RWPE1 (cell line): ENCODE measurements at regions not wholly inside any gene's neighbourhood (a gene's known extent, or its start where the extent isn't known, plus 50 kb on each side); places are given as distances from the start of the nearest gene placed in this dataset.
A peak's percentile ranks its signal among the peaks of the same experiment; 100 is the strongest.

Source experiments
- CTCF ChIA-PET: fragments of 350-600 bp; sonication (Branson Sonifier 250); formaldehyde crosslinking; extraction: SDS; loops from one replicate; lab custom pipeline; 2021; lab: Yijun Ruan, JAX
- POLR2A ChIA-PET: fragments of 400-600 bp; formaldehyde crosslinking; extraction: SDS; loops from one replicate; lab custom pipeline; 2020; ENCODE audit warnings: antibody characterized with exemption; ENCODE audit not compliant: low non-redundant PET; lab: Yijun Ruan, JAX
- DNase-seq: peaks from one replicate; pipeline ENCODE4 v3.0.0; 2012; ENCODE audit warnings: low spot score
- H3K27ac ChIP-seq: fragments of 450-650 bp; 2 replicates; pipeline ENCODE4 v1.5.1; 2017
- TF ChIP-seq, protein P1 (sequence below): fragments of 450-650 bp; conservative IDR thresholded peaks from 2 replicates; pipeline ENCODE4 v1.5.1; 2017; ENCODE audit warnings: low read depth, mild to moderate bottlenecking

DNA sequence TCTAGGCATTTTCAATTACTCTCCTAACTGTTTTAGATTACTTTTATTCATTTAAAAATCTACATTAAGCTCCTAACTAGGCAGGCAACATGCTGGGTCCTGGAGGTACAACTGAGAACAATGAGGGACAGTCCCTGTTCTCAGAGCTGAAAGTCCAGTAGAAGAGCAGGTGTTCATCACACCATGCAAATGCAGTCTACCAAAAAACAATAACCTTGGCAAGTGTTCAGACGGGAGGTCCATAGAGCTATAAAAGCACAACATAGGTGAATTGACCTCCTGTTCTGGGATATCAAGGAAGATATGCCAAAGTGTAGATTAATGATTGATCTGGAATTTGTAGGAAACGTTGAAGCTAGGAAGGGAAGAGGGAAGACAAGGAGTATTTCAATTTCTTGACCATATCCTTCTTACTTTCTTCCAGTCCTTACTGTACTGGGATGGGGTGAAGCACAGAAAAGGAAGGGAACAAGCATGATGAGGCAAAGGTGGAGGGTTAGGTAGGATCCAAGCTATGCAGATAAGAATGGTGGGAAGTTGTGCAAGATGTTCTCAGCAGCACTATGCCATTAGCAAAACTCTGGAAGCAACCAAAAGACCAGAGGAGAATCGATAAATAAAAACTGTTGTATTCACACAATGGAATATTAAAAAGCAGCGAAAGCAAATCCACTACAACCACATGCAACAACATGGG, 485.7 kb upstream of the JARID2 start:
- POLR2A ChIA-PET = no interaction called here
- no peak overlapping the region for H3K27ac ChIP-seq
- DNase-seq = no peak
- TF ChIP-seq, protein P1, sequence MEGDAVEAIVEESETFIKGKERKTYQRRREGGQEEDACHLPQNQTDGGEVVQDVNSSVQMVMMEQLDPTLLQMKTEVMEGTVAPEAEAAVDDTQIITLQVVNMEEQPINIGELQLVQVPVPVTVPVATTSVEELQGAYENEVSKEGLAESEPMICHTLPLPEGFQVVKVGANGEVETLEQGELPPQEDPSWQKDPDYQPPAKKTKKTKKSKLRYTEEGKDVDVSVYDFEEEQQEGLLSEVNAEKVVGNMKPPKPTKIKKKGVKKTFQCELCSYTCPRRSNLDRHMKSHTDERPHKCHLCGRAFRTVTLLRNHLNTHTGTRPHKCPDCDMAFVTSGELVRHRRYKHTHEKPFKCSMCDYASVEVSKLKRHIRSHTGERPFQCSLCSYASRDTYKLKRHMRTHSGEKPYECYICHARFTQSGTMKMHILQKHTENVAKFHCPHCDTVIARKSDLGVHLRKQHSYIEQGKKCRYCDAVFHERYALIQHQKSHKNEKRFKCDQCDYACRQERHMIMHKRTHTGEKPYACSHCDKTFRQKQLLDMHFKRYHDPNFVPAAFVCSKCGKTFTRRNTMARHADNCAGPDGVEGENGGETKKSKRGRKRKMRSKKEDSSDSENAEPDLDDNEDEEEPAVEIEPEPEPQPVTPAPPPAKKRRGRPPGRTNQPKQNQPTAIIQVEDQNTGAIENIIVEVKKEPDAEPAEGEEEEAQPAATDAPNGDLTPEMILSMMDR = no peak
- CTCF ChIA-PET = no interaction called here

DNA sequence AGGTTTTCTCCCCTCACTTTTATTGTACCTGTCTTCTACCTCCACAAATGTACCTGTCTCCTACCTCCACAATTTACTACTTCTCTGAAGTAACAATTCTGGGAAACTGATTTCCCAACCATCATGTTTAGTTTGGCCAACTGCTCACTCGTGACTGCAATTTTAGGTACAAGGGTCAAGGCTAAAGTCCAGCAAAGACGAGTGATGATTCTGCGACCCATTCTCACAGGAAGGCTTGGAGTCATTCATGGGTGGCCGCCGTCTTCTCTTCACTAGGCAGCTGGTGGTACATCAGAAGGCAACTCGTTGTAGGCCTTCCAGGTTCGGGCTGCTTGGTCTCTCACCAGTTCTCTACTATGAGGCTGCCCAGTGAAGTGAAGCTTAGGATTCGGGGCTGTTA, 483.8 kb upstream of the JARID2 start:
- ChIA-PET POLR2A (no interaction called here), CTCF (no interaction called here)
- TF ChIP-seq, protein P1 = no peak
- 0 out of 2 replicates have a peak overlapping the region, but pooled peaks have one; percentile 18 for H3K27ac ChIP-seq
- DNase-seq = no peak

GRCh38 chr6:14763139-14763538, 482.7 kb upstream of the JARID2 start:
- TF ChIP-seq, protein P1 = no peak
- H3K27ac ChIP-seq = peak overlapping the region; percentile 60
- DNase-seq = peak; percentile 76
- ChIA-PET CTCF (no interaction called here), POLR2A (no interaction called here)

- no peak for DNase-seq
- ChIA-PET CTCF (no interaction called here), POLR2A (no interaction called here)
- no peak overlapping the region for H3K27ac ChIP-seq
- TF ChIP-seq, protein P1 = no peak
These were observed 482.3 kb upstream of the JARID2 start for GRCh38 chr6:14763616-14764015.

DNA sequence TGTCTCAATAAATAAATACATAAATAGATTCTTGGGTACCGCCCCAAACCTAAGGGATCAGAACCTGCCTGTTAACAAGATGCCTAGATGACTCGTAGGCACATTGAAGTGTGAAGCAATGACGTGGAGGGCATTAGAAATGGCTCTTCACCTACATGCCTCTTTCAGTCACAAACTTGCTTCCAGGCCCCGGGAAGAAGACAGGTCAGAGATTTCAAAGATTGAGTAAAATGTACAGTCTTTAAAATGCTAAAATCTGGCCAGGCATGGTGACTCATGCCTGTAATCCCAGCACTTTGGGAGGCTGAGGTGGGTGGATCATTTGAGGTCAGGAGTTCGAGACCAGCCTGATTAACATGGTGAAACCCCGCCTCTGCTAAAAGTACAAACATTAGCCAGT, 480.8 kb upstream of the JARID2 start:
- CTCF ChIA-PET = no interaction called here
- H3K27ac ChIP-seq = peak overlapping the region; percentile 50
- TF ChIP-seq, protein P1 = no peak
- POLR2A ChIA-PET = no interaction called here
- no peak for DNase-seq

DNA sequence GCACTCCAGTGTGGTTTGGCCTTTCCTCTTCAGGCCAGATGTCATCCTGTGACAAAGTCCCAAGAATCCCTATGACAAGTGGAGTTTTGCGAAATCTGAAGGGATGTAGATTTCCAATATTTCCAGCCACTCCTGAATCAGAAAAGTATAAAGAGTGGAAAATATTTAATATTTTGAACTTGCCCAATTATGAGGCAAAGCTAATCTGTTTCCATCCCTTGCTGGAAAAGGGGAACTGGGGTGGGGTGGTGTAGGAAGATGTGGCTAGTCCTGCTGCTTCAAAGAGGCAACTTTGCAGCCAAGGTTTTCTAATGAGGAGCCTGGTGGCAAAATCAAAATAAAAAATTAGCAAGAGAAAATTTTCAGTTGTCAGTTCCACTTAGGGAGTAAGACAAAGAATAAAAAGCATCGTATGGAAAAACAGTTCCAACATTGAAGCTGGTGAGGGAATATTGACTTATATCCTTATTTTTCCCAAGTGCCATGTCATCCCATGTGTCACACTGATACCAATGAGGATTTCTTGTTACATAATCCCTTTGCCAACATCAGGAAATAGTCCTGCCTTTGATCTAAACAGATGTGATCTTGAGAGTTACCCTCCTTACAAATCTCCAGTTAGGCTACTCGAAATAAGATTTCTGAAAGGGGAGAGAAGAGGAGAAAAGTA, 480.0 kb upstream of the JARID2 start:
- TF ChIP-seq, protein P1 = no peak
- H3K27ac ChIP-seq = no peak overlapping the region
- no peak for DNase-seq
- POLR2A ChIA-PET = no interaction called here
- CTCF ChIA-PET = interaction anchor here (0.6 kb wide), 1 partner anchor 12 kb away, joined by 3 read pairs; no protein-coding TSS in a partner anchor
